MM.1S (cell line): ENCODE measurements at regions not wholly inside any gene's neighbourhood (a gene's known extent, or its start where the extent isn't known, plus 50 kb on each side); places are given as distances from the start of the nearest gene placed in this dataset.
A peak's percentile ranks its signal among the peaks of the same experiment; 100 is the strongest.

ENCODE experiments used
- DNase-seq: peaks from one replicate; pipeline ENCODE4 v3.0.0-alpha.2; 2015
- H2AFZ ChIP-seq: fragments of 300-600 bp; sonication (generic); 2 replicates; pipeline ENCODE4 v1.6.0; 2016; ENCODE audit warnings: antibody characterized with exemption, low read length
- H3F3A ChIP-seq: fragments of 300-600 bp; sonication (generic); 2 replicates; pipeline ENCODE4 v1.6.1; 2016; ENCODE audit warnings: mild to moderate bottlenecking, antibody characterized with exemption, low read length, moderate library complexity, mixed read lengths; ENCODE audit not compliant: insufficient read depth
- H3K27ac ChIP-seq: fragments of 300-600 bp; sonication (generic); 2 replicates; pipeline ENCODE4 v1.5.1; 2016; ENCODE audit warnings: mild to moderate bottlenecking, low read length
- H3K27me3 ChIP-seq: fragments of 300-600 bp; sonication (generic); replicated peaks from 2 replicates; pipeline ENCODE4 v1.6.0; 2016; ENCODE audit warnings: low read length; ENCODE audit not compliant: insufficient read depth
- H3K36me3 ChIP-seq: fragments of 300-600 bp; sonication (generic); replicated peaks from 2 replicates; pipeline ENCODE4 v1.6.1; 2016; ENCODE audit warnings: mild to moderate bottlenecking, low read length, mixed read lengths; ENCODE audit not compliant: insufficient read depth
- H3K4me1 ChIP-seq: fragments of 300-600 bp; sonication (generic); 2 replicates; pipeline ENCODE4 v1.6.1; 2016; ENCODE audit warnings: low read length, mixed read lengths
- H3K4me2 ChIP-seq: fragments of 300-600 bp; sonication (generic); 2 replicates; pipeline ENCODE4 v1.6.0; 2016; ENCODE audit warnings: low read depth, low read length
- H3K4me3 ChIP-seq: fragments of 300-600 bp; sonication (generic); 2 replicates; pipeline ENCODE4 v1.5.1; 2016; ENCODE audit warnings: low read length, mixed read lengths
- H3K79me2 ChIP-seq: fragments of 300-600 bp; sonication (generic); 2 replicates; pipeline ENCODE4 v1.6.1; 2016; ENCODE audit warnings: mixed run types, low read length, mixed read lengths
- H3K9ac ChIP-seq: fragments of 300-600 bp; sonication (generic); 2 replicates; pipeline ENCODE4 v1.6.1; 2016; ENCODE audit warnings: low read length, mixed read lengths
- H3K9me2 ChIP-seq: fragments of 300-600 bp; sonication (generic); replicated peaks from 2 replicates; pipeline ENCODE4 v1.6.1; 2016; ENCODE audit warnings: mild to moderate bottlenecking, low read length, mixed read lengths; ENCODE audit not compliant: insufficient read depth
- H3K9me3 ChIP-seq: fragments of 300-600 bp; sonication (generic); replicated peaks from 2 replicates; pipeline ENCODE4 v1.6.1; 2016; ENCODE audit warnings: mild to moderate bottlenecking, low read length, mixed read lengths; ENCODE audit not compliant: insufficient read depth
- H4K20me1 ChIP-seq: fragments of 300-600 bp; sonication (generic); 2 replicates; pipeline ENCODE4 v1.6.1; 2016; ENCODE audit warnings: mild to moderate bottlenecking, low read length, moderate library complexity, mixed read lengths; ENCODE audit not compliant: insufficient read depth
- EZH2 ChIP-seq: fragments of 300-600 bp; sonication (generic); optimal IDR thresholded peaks from 2 replicates; pipeline ENCODE3; 2017; ENCODE audit warnings: low read depth, mild to moderate bottlenecking, antibody characterized with exemption, low read length, mixed read lengths
- EZH2phosphoT487 ChIP-seq: fragments of 300-600 bp; sonication (generic); IDR thresholded peaks from 2 replicates; pipeline ENCODE4 v1.6.1; 2018; ENCODE audit warnings: antibody characterized with exemption, low read length
- TF ChIP-seq, protein P1 (sequence below): fragments of 300-600 bp; sonication (generic); IDR thresholded peaks from 2 replicates; pipeline ENCODE4 v1.5.1; 2016; ENCODE audit warnings: antibody characterized with exemption, low read length, mixed read lengths

DNA sequence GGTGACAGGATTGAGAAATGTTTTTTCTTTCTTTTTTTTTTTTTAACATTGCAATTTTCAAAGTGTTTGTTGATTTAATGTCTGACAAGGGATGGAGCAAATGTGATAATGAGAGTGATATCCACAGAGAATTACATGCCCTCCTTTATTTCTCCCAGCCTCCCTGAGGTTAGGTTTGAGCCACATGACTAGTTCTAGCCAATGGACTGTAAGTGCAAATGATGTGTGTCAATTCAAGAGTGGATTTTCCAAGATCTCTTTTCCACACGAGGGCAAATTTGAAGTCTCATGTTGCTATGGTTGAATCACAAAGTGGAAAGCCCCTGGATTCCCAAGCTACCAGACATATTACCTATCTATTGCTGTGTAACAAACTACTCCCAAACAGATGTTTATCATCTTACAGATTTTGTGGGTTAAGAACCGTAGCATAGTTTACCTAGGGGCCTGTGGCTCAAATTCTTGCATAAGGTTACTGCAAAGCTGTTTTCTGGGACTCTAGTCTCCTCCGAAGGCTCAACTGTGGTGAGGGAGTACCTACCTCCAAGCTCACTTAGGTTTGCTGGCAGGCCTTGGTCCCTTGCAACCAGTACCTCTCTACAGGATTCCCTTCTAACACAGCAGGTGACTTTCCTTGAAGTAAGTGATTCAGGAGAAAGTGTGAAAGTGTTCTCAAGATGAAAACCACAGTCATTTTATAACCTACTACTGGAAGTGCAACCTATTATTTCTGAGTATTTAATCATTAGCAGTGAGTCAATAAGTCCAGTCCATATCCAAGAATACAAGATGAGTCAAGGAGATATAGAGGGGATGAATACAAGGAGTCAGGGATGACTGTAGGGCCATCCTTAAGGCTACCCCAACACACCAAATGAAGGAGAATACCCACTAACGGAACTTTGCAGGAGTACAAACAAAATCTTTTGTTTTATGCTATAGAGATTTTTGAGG is 533.6 kb downstream of the PTPRC start:
- no peaks in the 10 kb centered on the region for H3K27me3 ChIP-seq
- no peaks in the 10 kb centered on the region for H4K20me1 ChIP-seq
- no peaks in the 10 kb centered on the region for H3K9me3 ChIP-seq
- H3K36me3 ChIP-seq, result no peaks in the 10 kb centered on the region
- H3K4me1 ChIP-seq, result peaks cover 23% of the 10 kb centered on the region
- DNase-seq, result no peak
- no peak overlapping the region for H3K4me2 ChIP-seq
- H3K27ac ChIP-seq, result no peak overlapping the region
- 0 out of 2 replicates have a peak, but pooled peaks cover 5% of the 10 kb centered on the region for H3F3A ChIP-seq
- no peak overlapping the region for H2AFZ ChIP-seq
- H3K79me2 ChIP-seq, result no peaks in the 10 kb centered on the region
- no peak overlapping the region for H3K4me3 ChIP-seq
- TF ChIP-seq EZH2phosphoT487, result no peak
- TF ChIP-seq, protein P1, sequence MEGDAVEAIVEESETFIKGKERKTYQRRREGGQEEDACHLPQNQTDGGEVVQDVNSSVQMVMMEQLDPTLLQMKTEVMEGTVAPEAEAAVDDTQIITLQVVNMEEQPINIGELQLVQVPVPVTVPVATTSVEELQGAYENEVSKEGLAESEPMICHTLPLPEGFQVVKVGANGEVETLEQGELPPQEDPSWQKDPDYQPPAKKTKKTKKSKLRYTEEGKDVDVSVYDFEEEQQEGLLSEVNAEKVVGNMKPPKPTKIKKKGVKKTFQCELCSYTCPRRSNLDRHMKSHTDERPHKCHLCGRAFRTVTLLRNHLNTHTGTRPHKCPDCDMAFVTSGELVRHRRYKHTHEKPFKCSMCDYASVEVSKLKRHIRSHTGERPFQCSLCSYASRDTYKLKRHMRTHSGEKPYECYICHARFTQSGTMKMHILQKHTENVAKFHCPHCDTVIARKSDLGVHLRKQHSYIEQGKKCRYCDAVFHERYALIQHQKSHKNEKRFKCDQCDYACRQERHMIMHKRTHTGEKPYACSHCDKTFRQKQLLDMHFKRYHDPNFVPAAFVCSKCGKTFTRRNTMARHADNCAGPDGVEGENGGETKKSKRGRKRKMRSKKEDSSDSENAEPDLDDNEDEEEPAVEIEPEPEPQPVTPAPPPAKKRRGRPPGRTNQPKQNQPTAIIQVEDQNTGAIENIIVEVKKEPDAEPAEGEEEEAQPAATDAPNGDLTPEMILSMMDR, result no peak
- no peak for TF ChIP-seq EZH2
- no peak overlapping the region for H3K9ac ChIP-seq
- no peaks in the 10 kb centered on the region for H3K9me2 ChIP-seq

DNA sequence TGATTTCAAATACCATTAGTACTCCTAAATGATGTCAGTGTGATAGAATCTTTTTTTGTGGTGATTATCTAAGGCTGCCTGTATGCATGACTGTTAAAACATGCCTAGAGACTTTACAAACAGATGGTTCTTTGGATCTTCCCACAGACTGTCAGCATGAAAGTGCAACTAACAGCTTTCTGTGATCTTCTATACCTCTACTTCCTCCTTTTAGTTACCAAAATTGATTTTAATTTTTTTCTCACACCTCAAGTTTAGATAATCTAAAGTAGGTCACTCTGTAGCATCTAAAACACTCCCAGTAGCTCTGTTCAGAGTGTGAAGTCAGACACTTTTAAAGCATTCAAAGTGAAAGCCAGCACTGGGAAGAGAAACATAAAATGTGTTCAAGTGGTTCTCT is 534.5 kb downstream of the PTPRC start:
- H3K36me3 ChIP-seq, result no peaks in the 10 kb centered on the region

DNA sequence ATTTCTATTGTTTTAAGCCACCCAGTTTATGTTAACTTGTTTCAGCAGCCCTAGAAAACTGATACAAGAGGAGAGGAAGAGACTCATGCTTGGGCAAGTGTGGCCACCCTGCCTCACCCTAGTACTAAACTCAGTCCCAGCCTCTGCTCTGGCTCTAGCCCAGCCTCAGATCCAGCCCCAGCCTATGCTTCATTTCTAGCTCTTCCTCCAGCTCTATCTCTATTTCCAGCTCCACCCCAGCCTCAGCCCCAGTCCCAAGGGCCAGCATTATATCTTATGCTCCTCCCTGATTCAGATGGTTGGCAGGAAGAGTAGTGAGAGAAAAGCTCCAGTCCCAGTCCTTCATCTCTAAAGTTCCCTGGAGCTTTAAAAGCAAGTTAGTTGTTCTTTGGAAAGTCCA is 535.5 kb downstream of the PTPRC start:
- H4K20me1 ChIP-seq, result no peaks in the 10 kb centered on the region
- no peak for DNase-seq
- TF ChIP-seq EZH2 (no peak), EZH2phosphoT487 (no peak)
- TF ChIP-seq, protein P1, result no peak
- no peak overlapping the region; the same call in 1 of the 2 replicates for H3K4me2 ChIP-seq
- no peak overlapping the region for H2AFZ ChIP-seq
- H3K9ac ChIP-seq, result no peak overlapping the region
- H3K27ac ChIP-seq, result no peak overlapping the region
- H3K79me2 ChIP-seq, result no peaks in the 10 kb centered on the region
- no peaks in the 10 kb centered on the region for H3K27me3 ChIP-seq
- H3F3A ChIP-seq, result 0 out of 2 replicates have a peak, but pooled peaks cover 5% of the 10 kb centered on the region
- H3K4me3 ChIP-seq, result no peak overlapping the region
- no peaks in the 10 kb centered on the region for H3K36me3 ChIP-seq
- no peaks in the 10 kb centered on the region for H3K9me3 ChIP-seq
- H3K4me1 ChIP-seq, result peaks cover 23% of the 10 kb centered on the region
- no peaks in the 10 kb centered on the region for H3K9me2 ChIP-seq

More for the DNA sequence above, 534.5 kb downstream of the PTPRC start:
- Histone ChIP-seq H3K9me2 (no peaks in the 10 kb centered on the region), H3K27ac (peak overlapping the region; percentile 2; the same call in 1 of the 2 replicates), H3K9me3 (no peaks in the 10 kb centered on the region), H3K4me3 (no peak overlapping the region), H3K27me3 (no peaks in the 10 kb centered on the region), H4K20me1 (no peaks in the 10 kb centered on the region), H3K9ac (no peak overlapping the region), H2AFZ (no peak overlapping the region), H3K79me2 (no peaks in the 10 kb centered on the region), H3K4me1 (peaks cover 23% of the 10 kb centered on the region), H3F3A (0 out of 2 replicates have a peak, but pooled peaks cover 5% of the 10 kb centered on the region), H3K4me2 (peak overlapping the region; percentile 14; the same call in 1 of the 2 replicates)
- no peak for TF ChIP-seq EZH2
- TF ChIP-seq, protein P1, result no peak
- TF ChIP-seq EZH2phosphoT487, result no peak
- DNase-seq, result peak; percentile 71
